ENCODE measurements at regions not wholly inside any gene's neighbourhood (a gene's known extent, or its start where the extent isn't known, plus 50 kb on each side); places are given as distances from the start of the nearest gene placed in this dataset.

- Histone ChIP-seq H3K27me3 (ENCODE audit: insufficient read depth, low read length) (no peaks in the 10 kb centered on the region), H3K36me3 (ENCODE audit: insufficient read depth, low read length) (no peaks in the 10 kb centered on the region), H3K4me1 (ENCODE audit: insufficient read depth, low read length, severe bottlenecking) (no peaks in the 10 kb centered on the region), H3K9me3 (ENCODE audit: low read length) (no peaks in the 10 kb centered on the region), H3K4me3 (ENCODE audit: low read depth, low read length, poor library complexity, severe bottlenecking) (no peak overlapping the region), H3F3A (ENCODE audit: insufficient read depth, low read length) (no peaks in the 10 kb centered on the region), H3K9ac (ENCODE audit: low read length) (no peak overlapping the region), H3K4me2 (ENCODE audit: low read length) (no peak overlapping the region), H3K79me2 (ENCODE audit: insufficient read depth, low read length) (no peaks in the 10 kb centered on the region), H3K27ac (ENCODE audit: low read depth, low read length, poor library complexity, severe bottlenecking) (no peak overlapping the region), H4K20me1 (ENCODE audit: insufficient read depth, low read length) (no peaks in the 10 kb centered on the region), H3K9me2 (ENCODE audit: low read depth, low read length) (no peaks in the 10 kb centered on the region), H2AFZ (ENCODE audit: low read length) (no peak overlapping the region)
- TF ChIP-seq EZH2 (IDR thresholded peaks at IDR 0.05; ENCODE audit: borderline replicate concordance, low read length) = no peak
- TF ChIP-seq CTCF (IDR thresholded peaks at IDR 0.05; ENCODE audit: low read length) = no peak
Observed at GRCh38 chr1:219782929-219783328, 145.4 kb downstream of the SLC30A10 start.

GRCh38 chr1:219782311-219782710 lies 146.0 kb downstream of the SLC30A10 start:
- no peak overlapping the region for H3K27ac ChIP-seq (ENCODE audit: low read depth, low read length, poor library complexity, severe bottlenecking)
- no peak for TF ChIP-seq CTCF (IDR thresholded peaks at IDR 0.05; ENCODE audit: low read length)
- no peak for TF ChIP-seq EZH2 (IDR thresholded peaks at IDR 0.05; ENCODE audit: borderline replicate concordance, low read length)
- no peaks in the 10 kb centered on the region for H3K9me3 ChIP-seq (ENCODE audit: low read length)
- no peaks in the 10 kb centered on the region for H3K4me1 ChIP-seq (ENCODE audit: insufficient read depth, low read length, severe bottlenecking)
- H4K20me1 ChIP-seq (ENCODE audit: insufficient read depth, low read length) = no peaks in the 10 kb centered on the region
- no peaks in the 10 kb centered on the region for H3K9me2 ChIP-seq (ENCODE audit: low read depth, low read length)
- no peaks in the 10 kb centered on the region for H3K79me2 ChIP-seq (ENCODE audit: insufficient read depth, low read length)
- no peak overlapping the region for H2AFZ ChIP-seq (ENCODE audit: low read length)
- H3K36me3 ChIP-seq (ENCODE audit: insufficient read depth, low read length) = no peaks in the 10 kb centered on the region
- no peak overlapping the region for H3K4me3 ChIP-seq (ENCODE audit: low read depth, low read length, poor library complexity, severe bottlenecking)
- H3K27me3 ChIP-seq (ENCODE audit: insufficient read depth, low read length) = no peaks in the 10 kb centered on the region
- H3K9ac ChIP-seq (ENCODE audit: low read length) = no peak overlapping the region
- H3K4me2 ChIP-seq (ENCODE audit: low read length) = no peak overlapping the region
- H3F3A ChIP-seq (ENCODE audit: insufficient read depth, low read length) = no peaks in the 10 kb centered on the region

GRCh38 chr1:219781491-219781890 lies 146.9 kb downstream of the SLC30A10 start:
- no peak overlapping the region for H3K4me2 ChIP-seq (ENCODE audit: low read length)
- no peak for TF ChIP-seq EZH2 (IDR thresholded peaks at IDR 0.05; ENCODE audit: borderline replicate concordance, low read length)
- TF ChIP-seq CTCF (IDR thresholded peaks at IDR 0.05; ENCODE audit: low read length) = no peak
- H3F3A ChIP-seq (ENCODE audit: insufficient read depth, low read length) = no peaks in the 10 kb centered on the region
- H3K4me1 ChIP-seq (ENCODE audit: insufficient read depth, low read length, severe bottlenecking) = no peaks in the 10 kb centered on the region
- H3K27me3 ChIP-seq (ENCODE audit: insufficient read depth, low read length) = no peaks in the 10 kb centered on the region
- H3K27ac ChIP-seq (ENCODE audit: low read depth, low read length, poor library complexity, severe bottlenecking) = no peak overlapping the region
- H3K79me2 ChIP-seq (ENCODE audit: insufficient read depth, low read length) = no peaks in the 10 kb centered on the region
- no peaks in the 10 kb centered on the region for H3K36me3 ChIP-seq (ENCODE audit: insufficient read depth, low read length)
- no peak overlapping the region for H3K9ac ChIP-seq (ENCODE audit: low read length)
- H3K4me3 ChIP-seq (ENCODE audit: low read depth, low read length, poor library complexity, severe bottlenecking) = no peak overlapping the region
- H3K9me2 ChIP-seq (ENCODE audit: low read depth, low read length) = no peaks in the 10 kb centered on the region
- H3K9me3 ChIP-seq (ENCODE audit: low read length) = no peaks in the 10 kb centered on the region
- no peaks in the 10 kb centered on the region for H4K20me1 ChIP-seq (ENCODE audit: insufficient read depth, low read length)
- H2AFZ ChIP-seq (ENCODE audit: low read length) = no peak overlapping the region

All from OCI-LY1 (cell line).